Fibroblast of villous mesenchyme (primary cell): ENCODE measurements at regions not wholly inside any gene's neighbourhood (a gene's known extent, or its start where the extent isn't known, plus 50 kb on each side); places are given as distances from the start of the nearest gene placed in this dataset.

Source experiments
- DNase-seq: peaks from one replicate; pipeline ENCODE4 v3.0.0-alpha.2; 2010; ENCODE audit warnings: low read depth
- H3K4me3 ChIP-seq: 2 replicates; pipeline ENCODE4 v1.5.1; 2011; ENCODE audit warnings: low read depth, mild to moderate bottlenecking, low read length
- TF ChIP-seq, protein P1 (sequence below): IDR thresholded peaks from 2 replicates; pipeline ENCODE4 v1.5.1; 2012; ENCODE audit warnings: low read depth, mild to moderate bottlenecking, low read length; ENCODE audit not compliant: insufficient read depth

DNA sequence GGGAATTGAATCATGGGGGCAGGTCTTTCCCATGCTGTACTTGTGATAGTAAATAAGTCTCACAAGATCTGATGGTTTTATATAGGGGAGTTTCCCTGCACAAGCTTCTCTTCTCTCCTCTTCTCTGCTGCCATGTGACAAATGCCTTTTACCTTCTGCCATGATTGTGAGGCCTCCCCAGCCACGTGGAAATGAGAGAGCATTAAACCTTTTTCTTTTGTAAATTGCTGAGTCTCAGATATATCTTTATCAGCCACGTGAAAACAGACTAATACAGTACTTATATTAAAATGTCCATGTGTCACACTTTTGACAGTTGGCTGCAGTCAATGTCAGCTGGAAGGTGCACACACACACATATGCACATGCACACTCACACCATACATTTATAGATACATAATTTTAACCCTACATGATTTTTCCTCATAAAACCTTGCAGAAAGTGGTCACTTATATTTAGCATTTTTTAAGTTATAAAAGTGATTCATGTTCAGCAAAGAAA is 128.9 kb downstream of the OTOR start:
- H3K4me3 ChIP-seq = no peak overlapping the region
- no peak for DNase-seq
- TF ChIP-seq, protein P1, sequence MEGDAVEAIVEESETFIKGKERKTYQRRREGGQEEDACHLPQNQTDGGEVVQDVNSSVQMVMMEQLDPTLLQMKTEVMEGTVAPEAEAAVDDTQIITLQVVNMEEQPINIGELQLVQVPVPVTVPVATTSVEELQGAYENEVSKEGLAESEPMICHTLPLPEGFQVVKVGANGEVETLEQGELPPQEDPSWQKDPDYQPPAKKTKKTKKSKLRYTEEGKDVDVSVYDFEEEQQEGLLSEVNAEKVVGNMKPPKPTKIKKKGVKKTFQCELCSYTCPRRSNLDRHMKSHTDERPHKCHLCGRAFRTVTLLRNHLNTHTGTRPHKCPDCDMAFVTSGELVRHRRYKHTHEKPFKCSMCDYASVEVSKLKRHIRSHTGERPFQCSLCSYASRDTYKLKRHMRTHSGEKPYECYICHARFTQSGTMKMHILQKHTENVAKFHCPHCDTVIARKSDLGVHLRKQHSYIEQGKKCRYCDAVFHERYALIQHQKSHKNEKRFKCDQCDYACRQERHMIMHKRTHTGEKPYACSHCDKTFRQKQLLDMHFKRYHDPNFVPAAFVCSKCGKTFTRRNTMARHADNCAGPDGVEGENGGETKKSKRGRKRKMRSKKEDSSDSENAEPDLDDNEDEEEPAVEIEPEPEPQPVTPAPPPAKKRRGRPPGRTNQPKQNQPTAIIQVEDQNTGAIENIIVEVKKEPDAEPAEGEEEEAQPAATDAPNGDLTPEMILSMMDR = no peak

DNA sequence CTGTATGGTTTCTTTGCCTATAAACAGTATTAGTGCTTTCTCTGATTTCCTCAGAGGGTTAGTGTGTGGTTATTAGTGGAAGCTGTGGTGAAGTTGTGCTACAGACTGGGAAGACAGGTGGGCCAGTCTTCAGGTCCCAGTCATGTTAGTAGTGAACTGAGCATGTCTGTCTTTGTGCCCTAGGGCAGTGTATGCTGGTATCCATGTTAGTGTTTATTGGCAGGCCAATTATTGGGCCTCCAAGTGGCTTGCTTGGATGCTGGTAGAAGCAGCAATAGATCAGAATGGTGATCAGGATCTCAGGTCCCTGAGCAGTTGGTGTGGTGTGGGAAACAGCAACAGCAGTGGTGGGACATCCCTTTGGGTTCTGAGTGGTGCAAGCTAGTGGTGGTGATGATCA is 137.6 kb downstream of the OTOR start:
- DNase-seq = no peak
- TF ChIP-seq, protein P1 = no peak
- H3K4me3 ChIP-seq = no peak overlapping the region

DNA sequence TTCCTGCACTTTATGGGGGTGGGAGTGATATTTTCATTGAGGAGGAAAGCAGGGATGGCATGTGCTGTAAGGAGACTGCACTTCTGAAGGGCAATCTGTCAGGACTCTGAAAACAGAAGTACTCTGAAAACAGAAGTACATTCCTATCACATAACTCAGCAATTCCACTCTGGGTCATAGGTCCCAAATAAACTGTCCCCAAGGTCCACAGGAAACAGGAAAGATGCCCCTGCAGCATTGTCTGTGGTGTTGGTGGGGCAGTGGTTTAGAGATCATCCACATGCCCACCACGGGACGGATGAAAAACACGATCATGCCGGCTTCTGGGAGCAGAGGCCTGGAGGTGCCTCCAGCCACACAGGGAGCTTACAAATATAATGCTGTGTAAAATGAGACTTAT is 150.3 kb downstream of the OTOR start:
- TF ChIP-seq, protein P1 = no peak
- DNase-seq = peak; percentile 6
- no peak overlapping the region for H3K4me3 ChIP-seq

DNA sequence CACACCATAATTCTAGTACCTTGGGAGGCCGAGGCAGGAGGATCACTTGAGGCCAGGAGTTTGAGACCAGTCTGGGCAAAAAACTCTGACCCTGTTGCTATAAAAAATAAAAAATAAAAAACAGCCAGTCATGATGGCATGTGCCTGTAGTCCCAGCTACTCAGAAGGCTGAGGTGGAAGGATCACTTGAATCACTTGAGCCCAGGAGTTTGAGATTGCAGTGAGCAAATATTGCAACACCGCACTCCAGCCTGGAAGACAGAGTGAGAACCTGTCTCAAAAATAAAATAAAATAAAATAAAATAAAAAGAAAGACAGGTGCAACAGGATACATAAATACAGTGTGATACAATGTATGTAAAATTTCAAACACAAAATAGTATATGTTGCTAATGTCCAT is 154.5 kb downstream of the OTOR start:
- no peak overlapping the region for H3K4me3 ChIP-seq
- TF ChIP-seq, protein P1 = no peak
- no peak for DNase-seq

DNA sequence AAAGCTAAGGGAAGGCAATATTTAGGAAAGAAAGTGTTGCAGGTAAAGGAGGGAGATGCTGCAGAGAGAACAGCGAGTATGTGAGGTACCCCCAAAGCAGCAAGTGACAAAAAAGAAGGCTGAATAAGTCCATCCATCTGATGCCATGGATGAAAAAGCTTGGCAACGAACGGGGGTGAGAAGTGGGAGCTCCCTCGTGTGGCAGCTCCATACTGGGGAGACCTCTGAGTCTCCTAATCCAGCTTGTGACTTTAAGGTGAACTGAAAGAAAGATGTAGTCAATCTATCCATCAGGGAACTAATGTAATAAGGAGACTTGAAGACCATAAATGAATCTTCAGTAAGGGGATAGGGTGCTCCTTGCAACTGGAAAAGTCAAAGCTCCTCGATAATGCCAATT is 156.6 kb downstream of the OTOR start:
- no peak overlapping the region for H3K4me3 ChIP-seq
- TF ChIP-seq, protein P1 = no peak
- DNase-seq = no peak

DNA sequence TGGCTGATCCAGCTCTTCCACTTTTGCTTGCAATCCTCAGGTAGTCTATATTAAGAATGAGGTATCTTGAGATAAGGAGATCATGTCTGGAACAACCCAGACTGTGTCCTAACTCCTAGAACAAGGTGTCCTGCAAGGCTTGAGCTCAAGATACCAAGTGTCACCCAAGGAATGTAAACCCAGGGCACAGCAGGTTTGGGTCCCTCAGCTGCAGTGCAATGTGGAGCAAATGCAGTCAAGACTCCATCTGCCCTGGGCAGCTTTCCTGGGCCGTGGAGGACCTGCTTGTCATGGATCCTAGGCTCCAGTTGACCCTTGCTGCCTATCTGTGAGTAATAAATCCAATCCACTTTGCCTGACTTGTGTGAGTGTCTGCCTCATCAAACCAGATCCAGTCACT is 166.1 kb downstream of the OTOR start:
- TF ChIP-seq, protein P1 = no peak
- no peak overlapping the region for H3K4me3 ChIP-seq
- DNase-seq = no peak

DNA sequence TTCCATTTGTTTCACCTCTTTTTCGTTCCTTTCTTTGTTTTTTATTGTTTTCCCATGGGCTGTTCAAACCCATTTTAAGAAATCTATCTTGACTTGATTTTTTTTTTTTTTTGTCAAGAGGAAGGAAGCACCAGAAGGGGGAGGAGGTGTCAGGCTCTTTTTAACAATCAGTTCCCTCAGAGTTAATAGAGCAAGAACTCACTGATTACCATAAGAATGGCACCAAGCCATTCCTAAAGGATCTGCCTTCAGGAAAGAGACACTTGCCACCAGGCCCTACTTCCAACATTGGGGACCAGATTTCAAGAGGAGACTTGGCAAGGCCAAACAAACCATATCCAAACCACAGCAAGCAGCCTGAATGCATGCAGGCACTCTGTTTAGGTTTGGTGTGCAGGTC is 168.0 kb downstream of the OTOR start:
- no peak for DNase-seq
- TF ChIP-seq, protein P1 = no peak
- H3K4me3 ChIP-seq = no peak overlapping the region
